HepG2 (cell line): ENCODE measurements at regions not wholly inside any gene's neighbourhood (a gene's known extent, or its start where the extent isn't known, plus 50 kb on each side); places are given as distances from the start of the nearest gene placed in this dataset.

Experiments used
- ATAC-seq: fragments of 200-7000 bp; cut with Tn5 transposase; 3 replicates; pipeline ENCODE4 v1.9.1; 2020; ENCODE audit warnings: mild to moderate bottlenecking, moderate library complexity
- BruUV-seq: library from RNA; stranded (reverse); fragments of 400-500 nt; replicated peaks from 2 replicates; lab custom pipeline; 2021; lab: Mats Ljungman, UMichigan
- CTCF ChIA-PET: fragments of 300-600 bp; formaldehyde crosslinking; extraction: SDS; loops from one replicate; lab custom pipeline; 2021; ENCODE audit warnings: low total read pairs, inconsistent platforms, low intra/inter-chr PET ratio; lab: Yijun Ruan, JAX
- POLR2A ChIA-PET: fragments of 350-600 bp; sonication (Branson Sonifier 250); formaldehyde crosslinking; loops from one replicate; lab custom pipeline; 2020; ENCODE audit warnings: antibody characterized with exemption, inconsistent platforms; lab: Yijun Ruan, JAX
- DNase-seq: peaks from one replicate; pipeline ENCODE4 v3.0.0-alpha.2; 2015; ENCODE audit warnings: low spot score
- FAIRE-seq: peaks from 3 replicates; lab custom pipeline; 2011; peaks lifted over from hg19 to GRCh38; lab: Jason Lieb, UNC
- H2AFZ ChIP-seq: one replicate; pipeline ENCODE4 v1.6.1; 2011; ENCODE audit warnings: low read length, inconsistent platforms
- H3K27ac ChIP-seq: fragments of 300-600 bp; 3 replicates; pipeline ENCODE4 v1.8.0; 2011; ENCODE audit warnings: mixed run types, mild to moderate bottlenecking, mixed read lengths, low read length, inconsistent platforms; ENCODE audit not compliant: insufficient read depth; ENCODE audit errors: extremely low read length
- H3K27me3 ChIP-seq, 2 experiments: fragments of 200-600 bp in 1 of 2; 2 replicates in 1 of 2; 3 replicates in 1 of 2; pipeline versions ENCODE4 v1.6.0 to v1.8.0; 2011; ENCODE audit warnings: low read length in 2 of 2, mild to moderate bottlenecking in 2 of 2, moderate library complexity in 2 of 2, inconsistent platforms in 1 of 2; ENCODE audit not compliant: insufficient read depth in 2 of 2, control insufficient read depth in 1 of 2
- H3K36me3 ChIP-seq, 2 experiments: fragments of 200-600 bp in 1 of 2; replicated peaks in 1 of 2; 2 replicates in 1 of 2; 3 replicates in 1 of 2; pipeline versions ENCODE4 v1.5.1 to v1.8.0; 2011; ENCODE audit warnings: low read length in 2 of 2, inconsistent platforms in 1 of 2; ENCODE audit not compliant: insufficient read depth in 2 of 2, control insufficient read depth in 1 of 2
- H3K4me1 ChIP-seq: 2 replicates; pipeline ENCODE4 v1.5.1; 2012; ENCODE audit warnings: low read length, inconsistent platforms; ENCODE audit not compliant: insufficient read depth
- H3K4me2 ChIP-seq: 2 replicates; pipeline ENCODE4 v1.6.0; 2011; ENCODE audit warnings: low read depth, low read length, inconsistent platforms
- H3K4me3 ChIP-seq, 3 experiments: fragments of 200-600 bp in 1 of 3; sonication (generic), shearing (Covaris generic) in 1 of 3; replicated peaks in 1 of 3; 2 replicates each; pipeline ENCODE4 v1.5.1; 2011 to 2016; ENCODE audit warnings: low read length in 3 of 3, inconsistent platforms in 2 of 3, low read depth in 2 of 3, mild to moderate bottlenecking in 2 of 3, control low read depth in 1 of 3, mixed read lengths in 1 of 3; ENCODE audit not compliant: insufficient read depth in 1 of 3
- H3K79me2 ChIP-seq: one replicate; pipeline ENCODE4 v1.6.1; 2011; ENCODE audit warnings: low read length, inconsistent platforms; ENCODE audit not compliant: insufficient read depth
- H3K9ac ChIP-seq: 2 replicates; pipeline ENCODE4 v1.6.0; 2011; ENCODE audit warnings: mild to moderate bottlenecking, low read depth, low read length, inconsistent platforms; ENCODE audit not compliant: insufficient read depth
- H3K9me3 ChIP-seq: 2 replicates; pipeline ENCODE4 v1.5.1; 2012; ENCODE audit warnings: mild to moderate bottlenecking, low read length
- H4K20me1 ChIP-seq: 2 replicates; pipeline ENCODE4 v1.6.0; 2011; ENCODE audit warnings: inconsistent platforms, mild to moderate bottlenecking, low read length, moderate library complexity; ENCODE audit not compliant: insufficient read depth
- ELF3 ChIP-seq: IDR thresholded peaks from 2 replicates; pipeline ENCODE4 v1.6.1; 2016; ENCODE audit warnings: missing genetic modification reagents, missing compliant biosample characterization
- FOXA3 ChIP-seq: IDR thresholded peaks from 2 replicates; pipeline ENCODE4 v1.6.1; 2016; ENCODE audit warnings: missing genetic modification reagents, missing compliant biosample characterization
- MEIS1 ChIP-seq: sonication (generic); formaldehyde crosslinking; IDR thresholded peaks from 2 replicates; pipeline ENCODE4 v1.9.0; 2021; ENCODE audit warnings: mild to moderate bottlenecking, missing genetic modification reagents, moderate library complexity, borderline replicate concordance
- REXO4 ChIP-seq: sonication (generic); formaldehyde crosslinking; IDR thresholded peaks from 2 replicates; pipeline ENCODE4 v1.8.0; 2022; ENCODE audit warnings: missing genetic modification reagents, mild to moderate bottlenecking, borderline replicate concordance
- SIX4 ChIP-seq: sonication (generic); formaldehyde crosslinking; IDR thresholded peaks from 2 replicates; pipeline ENCODE4 v1.4.0; 2020; ENCODE audit warnings: missing genetic modification reagents
- ZNF709 ChIP-seq: sonication (generic); formaldehyde crosslinking; IDR thresholded peaks from 2 replicates; pipeline ENCODE4 v1.5.0; 2020; ENCODE audit warnings: mild to moderate bottlenecking, missing genetic modification reagents
- ZNF891 ChIP-seq: sonication (generic); formaldehyde crosslinking; IDR thresholded peaks from 2 replicates; pipeline ENCODE4 v1.5.0; 2020; ENCODE audit warnings: mild to moderate bottlenecking, missing genetic modification reagents
- in situ Hi-C: cut with HindIII; loops from 2 replicates; pipeline ENCODE4 v1.10.0; 2017; ENCODE audit warnings: low pct_unique_long_range_greater_than_20kb; ENCODE audit not compliant: extremely low pct_ligation_motif_present
- intact Hi-C: fragments of 100-400 bp; cut with micrococcal nuclease; formaldehyde crosslinking; loops from one replicate; pipeline ENCODE4 v1.10.0; 2022; ENCODE audit not compliant: unreplicated experiment
- TF ChIP-seq, protein P1 (sequence below): sonication (generic); formaldehyde crosslinking; IDR thresholded peaks from 2 replicates; pipeline ENCODE4 v1.5.0; 2020; ENCODE audit warnings: missing genetic modification reagents, mild to moderate bottlenecking, borderline replicate concordance
- TF ChIP-seq, protein P2 (sequence below): sonication (generic); formaldehyde crosslinking; IDR thresholded peaks from 2 replicates; pipeline ENCODE4 v1.5.0; 2020; ENCODE audit warnings: mild to moderate bottlenecking, missing genetic modification reagents

DNA sequence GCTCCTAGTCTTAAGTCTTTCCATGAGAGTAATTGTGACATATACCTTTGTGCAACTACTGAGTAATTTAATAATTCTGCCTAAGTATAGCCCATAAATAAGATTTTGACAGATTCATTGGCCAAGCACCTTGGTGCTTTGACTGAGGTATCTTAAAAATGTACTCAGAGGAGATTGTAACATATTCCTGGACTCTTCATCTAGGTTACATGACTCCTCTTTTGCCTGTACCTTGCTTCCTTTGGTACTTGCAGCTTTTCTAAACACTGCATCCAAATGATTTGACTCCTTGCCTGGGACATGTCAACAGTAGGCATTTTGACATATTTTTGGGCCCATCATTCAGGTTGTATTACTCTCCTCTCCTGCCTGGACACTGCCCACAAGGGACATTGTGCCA is 1125.0 kb upstream of the AMELY start:
- peaks cover 34% of the 10 kb centered on the region for H3K9me3 ChIP-seq
- H3K9ac ChIP-seq, result no peak overlapping the region
- H3K36me3 ChIP-seq, result no peaks in the 10 kb centered on the region
- DNase-seq, result no peak
- TF ChIP-seq SIX4 (CRISPR knock-in tag) (no peak), ZNF709 (CRISPR knock-in tag) (no peak), ELF3 (CRISPR knock-in tag) (no peak), REXO4 (CRISPR knock-in tag) (no peak), ZNF891 (CRISPR knock-in tag) (no peak), FOXA3 (no peak), MEIS1 (CRISPR knock-in tag) (no peak)
- TF ChIP-seq, protein P1, sequence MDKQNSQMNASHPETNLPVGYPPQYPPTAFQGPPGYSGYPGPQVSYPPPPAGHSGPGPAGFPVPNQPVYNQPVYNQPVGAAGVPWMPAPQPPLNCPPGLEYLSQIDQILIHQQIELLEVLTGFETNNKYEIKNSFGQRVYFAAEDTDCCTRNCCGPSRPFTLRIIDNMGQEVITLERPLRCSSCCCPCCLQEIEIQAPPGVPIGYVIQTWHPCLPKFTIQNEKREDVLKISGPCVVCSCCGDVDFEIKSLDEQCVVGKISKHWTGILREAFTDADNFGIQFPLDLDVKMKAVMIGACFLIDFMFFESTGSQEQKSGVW (CRISPR knock-in tag), result no peak
- TF ChIP-seq, protein P2, sequence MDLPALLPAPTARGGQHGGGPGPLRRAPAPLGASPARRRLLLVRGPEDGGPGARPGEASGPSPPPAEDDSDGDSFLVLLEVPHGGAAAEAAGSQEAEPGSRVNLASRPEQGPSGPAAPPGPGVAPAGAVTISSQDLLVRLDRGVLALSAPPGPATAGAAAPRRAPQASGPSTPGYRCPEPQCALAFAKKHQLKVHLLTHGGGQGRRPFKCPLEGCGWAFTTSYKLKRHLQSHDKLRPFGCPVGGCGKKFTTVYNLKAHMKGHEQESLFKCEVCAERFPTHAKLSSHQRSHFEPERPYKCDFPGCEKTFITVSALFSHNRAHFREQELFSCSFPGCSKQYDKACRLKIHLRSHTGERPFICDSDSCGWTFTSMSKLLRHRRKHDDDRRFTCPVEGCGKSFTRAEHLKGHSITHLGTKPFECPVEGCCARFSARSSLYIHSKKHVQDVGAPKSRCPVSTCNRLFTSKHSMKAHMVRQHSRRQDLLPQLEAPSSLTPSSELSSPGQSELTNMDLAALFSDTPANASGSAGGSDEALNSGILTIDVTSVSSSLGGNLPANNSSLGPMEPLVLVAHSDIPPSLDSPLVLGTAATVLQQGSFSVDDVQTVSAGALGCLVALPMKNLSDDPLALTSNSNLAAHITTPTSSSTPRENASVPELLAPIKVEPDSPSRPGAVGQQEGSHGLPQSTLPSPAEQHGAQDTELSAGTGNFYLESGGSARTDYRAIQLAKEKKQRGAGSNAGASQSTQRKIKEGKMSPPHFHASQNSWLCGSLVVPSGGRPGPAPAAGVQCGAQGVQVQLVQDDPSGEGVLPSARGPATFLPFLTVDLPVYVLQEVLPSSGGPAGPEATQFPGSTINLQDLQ (CRISPR knock-in tag), result no peak
- no peak overlapping the region for H3K27ac ChIP-seq
- H3K4me1 ChIP-seq, result no peaks in the 10 kb centered on the region
- FAIRE-seq, result no peak
- no TSS peak for BruUV-seq
- no peak overlapping the region for H2AFZ ChIP-seq
- ATAC-seq, result no peak
- intact Hi-C loops (no loop called here), in situ Hi-C loops (no loop called here)
- H3K79me2 ChIP-seq, result no peaks in the 10 kb centered on the region
- POLR2A ChIA-PET, result no interaction called here
- H3K27me3 ChIP-seq, result no peaks in the 10 kb centered on the region
- CTCF ChIA-PET, result no interaction called here
- H3K4me2 ChIP-seq, result no peak overlapping the region
- H4K20me1 ChIP-seq, result no peaks in the 10 kb centered on the region
- no peak overlapping the region for H3K4me3 ChIP-seq
